ENCODE measurements at regions not wholly inside any gene's neighbourhood (a gene's known extent, or its start where the extent isn't known, plus 50 kb on each side); places are given as distances from the start of the nearest gene placed in this dataset.

- peaks cover 42% of the 10 kb centered on the region for H3K9me3 Mint-ChIP-seq
- H3K4me1 Mint-ChIP-seq (ENCODE audit: low read depth): no peaks in the 10 kb centered on the region
- H3K36me3 Mint-ChIP-seq (ENCODE audit: low read depth): no peaks in the 10 kb centered on the region
- TF ChIP-seq, protein P1, sequence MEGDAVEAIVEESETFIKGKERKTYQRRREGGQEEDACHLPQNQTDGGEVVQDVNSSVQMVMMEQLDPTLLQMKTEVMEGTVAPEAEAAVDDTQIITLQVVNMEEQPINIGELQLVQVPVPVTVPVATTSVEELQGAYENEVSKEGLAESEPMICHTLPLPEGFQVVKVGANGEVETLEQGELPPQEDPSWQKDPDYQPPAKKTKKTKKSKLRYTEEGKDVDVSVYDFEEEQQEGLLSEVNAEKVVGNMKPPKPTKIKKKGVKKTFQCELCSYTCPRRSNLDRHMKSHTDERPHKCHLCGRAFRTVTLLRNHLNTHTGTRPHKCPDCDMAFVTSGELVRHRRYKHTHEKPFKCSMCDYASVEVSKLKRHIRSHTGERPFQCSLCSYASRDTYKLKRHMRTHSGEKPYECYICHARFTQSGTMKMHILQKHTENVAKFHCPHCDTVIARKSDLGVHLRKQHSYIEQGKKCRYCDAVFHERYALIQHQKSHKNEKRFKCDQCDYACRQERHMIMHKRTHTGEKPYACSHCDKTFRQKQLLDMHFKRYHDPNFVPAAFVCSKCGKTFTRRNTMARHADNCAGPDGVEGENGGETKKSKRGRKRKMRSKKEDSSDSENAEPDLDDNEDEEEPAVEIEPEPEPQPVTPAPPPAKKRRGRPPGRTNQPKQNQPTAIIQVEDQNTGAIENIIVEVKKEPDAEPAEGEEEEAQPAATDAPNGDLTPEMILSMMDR (IDR thresholded peaks at IDR 0.05): no peak
- no peak for DNase-seq
- H3K27ac Mint-ChIP-seq: no peak overlapping the region
- H3K27me3 Mint-ChIP-seq (ENCODE audit: insufficient read depth): peaks cover 3% of the 10 kb centered on the region
- no peak overlapping the region for H3K4me3 Mint-ChIP-seq
Observed at GRCh38 chr10:129192344-129193128, 274.5 kb upstream of the MGMT start.

DNA sequence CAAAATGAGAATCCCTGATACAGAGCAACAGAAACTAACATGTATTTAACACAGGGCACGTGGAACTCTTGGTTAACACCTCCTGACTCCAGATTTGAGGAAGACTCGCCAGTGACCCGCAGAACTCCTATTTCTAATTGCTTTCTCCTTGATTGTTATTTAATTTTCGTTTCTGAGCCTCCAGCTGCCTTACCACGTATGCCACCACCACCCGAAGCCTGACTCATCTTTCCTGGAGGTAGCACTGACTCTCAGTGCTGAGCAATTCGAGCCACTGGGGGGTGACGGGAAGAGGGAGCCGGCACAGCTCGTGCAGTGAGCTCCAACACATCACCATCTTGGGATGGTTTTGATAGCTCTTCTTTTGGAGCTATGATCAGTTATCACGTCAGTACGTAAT is 273.9 kb upstream of the MGMT start:
- Mint-ChIP-seq H3K36me3 (ENCODE audit: low read depth) (no peaks in the 10 kb centered on the region), H3K27me3 (ENCODE audit: insufficient read depth) (peaks cover 3% of the 10 kb centered on the region), H3K4me1 (ENCODE audit: low read depth) (no peaks in the 10 kb centered on the region), H3K4me3 (no peak overlapping the region), H3K9me3 (peaks cover 37% of the 10 kb centered on the region), H3K27ac (no peak overlapping the region)
- TF ChIP-seq, protein P1 (IDR thresholded peaks at IDR 0.05): no peak
- no peak for DNase-seq

GRCh38 chr10:129194181-129194870 is 272.7 kb upstream of the MGMT start:
- TF ChIP-seq, protein P1 (IDR thresholded peaks at IDR 0.05): no peak
- no peak overlapping the region for H3K27ac Mint-ChIP-seq
- no peaks in the 10 kb centered on the region for H3K4me1 Mint-ChIP-seq (ENCODE audit: low read depth)
- no peak for DNase-seq
- H3K9me3 Mint-ChIP-seq: peaks cover 39% of the 10 kb centered on the region
- H3K4me3 Mint-ChIP-seq: no peak overlapping the region
- H3K27me3 Mint-ChIP-seq (ENCODE audit: insufficient read depth): peaks cover 3% of the 10 kb centered on the region
- H3K36me3 Mint-ChIP-seq (ENCODE audit: low read depth): no peaks in the 10 kb centered on the region

DNA sequence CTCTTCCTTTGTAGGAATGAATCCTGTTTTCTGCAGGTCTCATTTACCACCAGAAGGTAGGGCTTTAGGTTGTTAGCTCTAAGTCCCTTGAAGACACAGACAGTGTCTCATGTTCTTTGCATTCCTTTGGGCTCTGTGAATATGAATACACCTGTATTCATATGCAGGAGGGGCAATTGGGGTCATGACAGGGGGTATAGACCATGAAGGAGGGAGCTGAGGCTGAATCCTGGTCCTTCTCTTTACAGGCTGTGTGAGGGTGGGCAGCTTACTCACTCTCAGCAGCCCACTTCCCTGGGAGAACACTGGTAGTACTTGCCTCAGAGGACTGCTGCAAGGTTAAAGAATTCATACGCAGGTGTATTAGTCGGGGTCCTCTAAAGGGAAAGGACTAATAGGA is 267.2 kb upstream of the MGMT start:
- Mint-ChIP-seq H3K27me3 (ENCODE audit: insufficient read depth) (no peaks in the 10 kb centered on the region; the same call in 1 of the 2 replicates), H3K4me3 (no peak overlapping the region), H3K36me3 (ENCODE audit: low read depth) (no peaks in the 10 kb centered on the region; the same call in 1 of the 2 replicates), H3K4me1 (ENCODE audit: low read depth) (no peaks in the 10 kb centered on the region), H3K9me3 (peaks cover 54% of the 10 kb centered on the region), H3K27ac (no peak overlapping the region)
- no peak for DNase-seq
- TF ChIP-seq, protein P1 (IDR thresholded peaks at IDR 0.05): no peak

- TF ChIP-seq, protein P1 (IDR thresholded peaks at IDR 0.05): no peak
- H3K27me3 Mint-ChIP-seq (ENCODE audit: insufficient read depth): no peaks in the 10 kb centered on the region; the same call in 1 of the 2 replicates
- H3K4me3 Mint-ChIP-seq: no peak overlapping the region
- no peak overlapping the region for H3K27ac Mint-ChIP-seq
- no peaks in the 10 kb centered on the region for H3K4me1 Mint-ChIP-seq (ENCODE audit: low read depth)
- H3K9me3 Mint-ChIP-seq: peaks cover 65% of the 10 kb centered on the region
- no peak for DNase-seq
- no peaks in the 10 kb centered on the region; the same call in 1 of the 2 replicates for H3K36me3 Mint-ChIP-seq (ENCODE audit: low read depth)
Observed at GRCh38 chr10:129203819-129204218, 263.2 kb upstream of the MGMT start.

Data from HFFc6 (cell line).